HepG2 (cell line): ENCODE measurements at regions not wholly inside any gene's neighbourhood (a gene's known extent, or its start where the extent isn't known, plus 50 kb on each side); places are given as distances from the start of the nearest gene placed in this dataset.

Experiments
- ATAC-seq: fragments of 200-7000 bp; cut with Tn5 transposase; 3 replicates; pipeline ENCODE4 v1.9.1; 2020; ENCODE audit warnings: mild to moderate bottlenecking, moderate library complexity
- BruUV-seq: library from RNA; stranded (reverse); fragments of 400-500 nt; replicated peaks from 2 replicates; lab custom pipeline; 2021; lab: Mats Ljungman, UMichigan
- CTCF ChIA-PET: fragments of 300-600 bp; formaldehyde crosslinking; extraction: SDS; loops from one replicate; lab custom pipeline; 2021; ENCODE audit warnings: low total read pairs, inconsistent platforms, low intra/inter-chr PET ratio; lab: Yijun Ruan, JAX
- POLR2A ChIA-PET: fragments of 350-600 bp; sonication (Branson Sonifier 250); formaldehyde crosslinking; loops from one replicate; lab custom pipeline; 2020; ENCODE audit warnings: antibody characterized with exemption, inconsistent platforms; lab: Yijun Ruan, JAX
- DNase-seq: peaks from one replicate; pipeline ENCODE4 v3.0.0-alpha.2; 2015; ENCODE audit warnings: low spot score
- FAIRE-seq: peaks from 3 replicates; lab custom pipeline; 2011; peaks lifted over from hg19 to GRCh38; lab: Jason Lieb, UNC
- H2AFZ ChIP-seq: one replicate; pipeline ENCODE4 v1.6.1; 2011; ENCODE audit warnings: low read length, inconsistent platforms
- H3K27ac ChIP-seq: fragments of 300-600 bp; 3 replicates; pipeline ENCODE4 v1.8.0; 2011; ENCODE audit warnings: mixed run types, mild to moderate bottlenecking, mixed read lengths, low read length, inconsistent platforms; ENCODE audit not compliant: insufficient read depth; ENCODE audit errors: extremely low read length
- H3K27me3 ChIP-seq, 2 experiments: fragments of 200-600 bp in 1 of 2; 2 replicates in 1 of 2; 3 replicates in 1 of 2; pipeline versions ENCODE4 v1.6.0 to v1.8.0; 2011; ENCODE audit warnings: low read length in 2 of 2, mild to moderate bottlenecking in 2 of 2, moderate library complexity in 2 of 2, inconsistent platforms in 1 of 2; ENCODE audit not compliant: insufficient read depth in 2 of 2, control insufficient read depth in 1 of 2
- H3K36me3 ChIP-seq, 2 experiments: fragments of 200-600 bp in 1 of 2; replicated peaks in 1 of 2; 2 replicates in 1 of 2; 3 replicates in 1 of 2; pipeline versions ENCODE4 v1.5.1 to v1.8.0; 2011; ENCODE audit warnings: low read length in 2 of 2, inconsistent platforms in 1 of 2; ENCODE audit not compliant: insufficient read depth in 2 of 2, control insufficient read depth in 1 of 2
- H3K4me1 ChIP-seq: 2 replicates; pipeline ENCODE4 v1.5.1; 2012; ENCODE audit warnings: low read length, inconsistent platforms; ENCODE audit not compliant: insufficient read depth
- H3K4me2 ChIP-seq: 2 replicates; pipeline ENCODE4 v1.6.0; 2011; ENCODE audit warnings: low read depth, low read length, inconsistent platforms
- H3K4me3 ChIP-seq, 3 experiments: fragments of 200-600 bp in 1 of 3; sonication (generic), shearing (Covaris generic) in 1 of 3; replicated peaks in 1 of 3; 2 replicates each; pipeline ENCODE4 v1.5.1; 2011 to 2016; ENCODE audit warnings: low read length in 3 of 3, inconsistent platforms in 2 of 3, low read depth in 2 of 3, mild to moderate bottlenecking in 2 of 3, control low read depth in 1 of 3, mixed read lengths in 1 of 3; ENCODE audit not compliant: insufficient read depth in 1 of 3
- H3K79me2 ChIP-seq: one replicate; pipeline ENCODE4 v1.6.1; 2011; ENCODE audit warnings: low read length, inconsistent platforms; ENCODE audit not compliant: insufficient read depth
- H3K9ac ChIP-seq: 2 replicates; pipeline ENCODE4 v1.6.0; 2011; ENCODE audit warnings: mild to moderate bottlenecking, low read depth, low read length, inconsistent platforms; ENCODE audit not compliant: insufficient read depth
- H3K9me3 ChIP-seq: 2 replicates; pipeline ENCODE4 v1.5.1; 2012; ENCODE audit warnings: mild to moderate bottlenecking, low read length
- H4K20me1 ChIP-seq: 2 replicates; pipeline ENCODE4 v1.6.0; 2011; ENCODE audit warnings: inconsistent platforms, mild to moderate bottlenecking, low read length, moderate library complexity; ENCODE audit not compliant: insufficient read depth
- CAMTA2 ChIP-seq: sonication (generic); formaldehyde crosslinking; IDR thresholded peaks from 2 replicates; pipeline ENCODE4 v1.4.0; 2020; ENCODE audit warnings: mild to moderate bottlenecking, missing genetic modification reagents, borderline replicate concordance
- HNRNPUL1 ChIP-seq: fragments of 200-400 bp; formaldehyde crosslinking; IDR thresholded peaks from 2 replicates; pipeline ENCODE4 v1.6.1; 2017; ENCODE audit warnings: low read depth, mild to moderate bottlenecking, low read length, moderate library complexity
- SETDB1 ChIP-seq: sonication (generic); formaldehyde crosslinking; IDR thresholded peaks from 2 replicates; pipeline ENCODE4 v1.5.1; 2020; ENCODE audit warnings: missing genetic modification reagents, mild to moderate bottlenecking, borderline replicate concordance
- ZNF232 ChIP-seq: sonication (generic); formaldehyde crosslinking; IDR thresholded peaks from 2 replicates; pipeline ENCODE4 v1.4.0; 2020; ENCODE audit warnings: missing genetic modification reagents, borderline replicate concordance
- WGBS: methylation state at CpG from one replicate; pipeline ENCODE4 v1.1.6; 2017; ENCODE audit warnings: low lambda C conversion rate; 5-methylcytosine and 5-hydroxymethylcytosine counted together
- in situ Hi-C: cut with HindIII; loops from 2 replicates; pipeline ENCODE4 v1.10.0; 2017; ENCODE audit warnings: low pct_unique_long_range_greater_than_20kb; ENCODE audit not compliant: extremely low pct_ligation_motif_present
- intact Hi-C: fragments of 100-400 bp; cut with micrococcal nuclease; formaldehyde crosslinking; loops from one replicate; pipeline ENCODE4 v1.10.0; 2022; ENCODE audit not compliant: unreplicated experiment
- TF ChIP-seq, protein P1 (sequence below): sonication (generic); formaldehyde crosslinking; IDR thresholded peaks from 2 replicates; pipeline ENCODE4 v1.5.1; 2020; ENCODE audit warnings: mild to moderate bottlenecking, missing genetic modification reagents, borderline replicate concordance
- TF ChIP-seq, protein P2 (sequence below): sonication (generic); formaldehyde crosslinking; IDR thresholded peaks from 2 replicates; pipeline ENCODE4 v1.5.1; 2020; ENCODE audit warnings: mild to moderate bottlenecking, moderate library complexity, missing genetic modification reagents

DNA sequence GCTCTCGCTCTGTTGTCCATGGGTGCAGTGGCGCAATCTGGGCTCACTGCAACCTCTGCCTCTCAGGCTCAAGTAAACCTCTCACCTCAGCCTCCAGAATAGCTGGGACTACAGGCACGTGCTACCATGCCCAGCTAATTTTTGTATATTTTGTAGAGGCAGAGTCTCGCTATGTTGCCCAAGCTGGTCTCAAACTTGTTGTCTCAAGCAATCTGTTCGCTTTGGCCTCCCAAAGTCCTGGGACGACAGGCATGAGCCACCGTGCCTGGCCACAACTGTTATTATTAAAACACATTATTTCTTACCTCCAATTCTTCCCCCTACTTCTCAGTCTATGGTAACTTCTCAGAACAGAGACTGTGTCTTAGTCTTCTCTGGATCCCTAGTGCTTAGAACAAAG, 143.3 kb downstream of the DICER1 start:
- POLR2A ChIA-PET: no interaction called here

More for the DNA sequence above, 143.3 kb downstream of the DICER1 start:
- H2AFZ ChIP-seq: no peak overlapping the region
- in situ Hi-C loops: no loop called here
- no peak overlapping the region for H3K4me3 ChIP-seq
- no TSS peak for BruUV-seq
- H4K20me1 ChIP-seq: no peaks in the 10 kb centered on the region
- H3K4me1 ChIP-seq: no peaks in the 10 kb centered on the region
- DNase-seq (no peak), FAIRE-seq (no peak), ATAC-seq (no peak)
- TF ChIP-seq, protein P1, sequence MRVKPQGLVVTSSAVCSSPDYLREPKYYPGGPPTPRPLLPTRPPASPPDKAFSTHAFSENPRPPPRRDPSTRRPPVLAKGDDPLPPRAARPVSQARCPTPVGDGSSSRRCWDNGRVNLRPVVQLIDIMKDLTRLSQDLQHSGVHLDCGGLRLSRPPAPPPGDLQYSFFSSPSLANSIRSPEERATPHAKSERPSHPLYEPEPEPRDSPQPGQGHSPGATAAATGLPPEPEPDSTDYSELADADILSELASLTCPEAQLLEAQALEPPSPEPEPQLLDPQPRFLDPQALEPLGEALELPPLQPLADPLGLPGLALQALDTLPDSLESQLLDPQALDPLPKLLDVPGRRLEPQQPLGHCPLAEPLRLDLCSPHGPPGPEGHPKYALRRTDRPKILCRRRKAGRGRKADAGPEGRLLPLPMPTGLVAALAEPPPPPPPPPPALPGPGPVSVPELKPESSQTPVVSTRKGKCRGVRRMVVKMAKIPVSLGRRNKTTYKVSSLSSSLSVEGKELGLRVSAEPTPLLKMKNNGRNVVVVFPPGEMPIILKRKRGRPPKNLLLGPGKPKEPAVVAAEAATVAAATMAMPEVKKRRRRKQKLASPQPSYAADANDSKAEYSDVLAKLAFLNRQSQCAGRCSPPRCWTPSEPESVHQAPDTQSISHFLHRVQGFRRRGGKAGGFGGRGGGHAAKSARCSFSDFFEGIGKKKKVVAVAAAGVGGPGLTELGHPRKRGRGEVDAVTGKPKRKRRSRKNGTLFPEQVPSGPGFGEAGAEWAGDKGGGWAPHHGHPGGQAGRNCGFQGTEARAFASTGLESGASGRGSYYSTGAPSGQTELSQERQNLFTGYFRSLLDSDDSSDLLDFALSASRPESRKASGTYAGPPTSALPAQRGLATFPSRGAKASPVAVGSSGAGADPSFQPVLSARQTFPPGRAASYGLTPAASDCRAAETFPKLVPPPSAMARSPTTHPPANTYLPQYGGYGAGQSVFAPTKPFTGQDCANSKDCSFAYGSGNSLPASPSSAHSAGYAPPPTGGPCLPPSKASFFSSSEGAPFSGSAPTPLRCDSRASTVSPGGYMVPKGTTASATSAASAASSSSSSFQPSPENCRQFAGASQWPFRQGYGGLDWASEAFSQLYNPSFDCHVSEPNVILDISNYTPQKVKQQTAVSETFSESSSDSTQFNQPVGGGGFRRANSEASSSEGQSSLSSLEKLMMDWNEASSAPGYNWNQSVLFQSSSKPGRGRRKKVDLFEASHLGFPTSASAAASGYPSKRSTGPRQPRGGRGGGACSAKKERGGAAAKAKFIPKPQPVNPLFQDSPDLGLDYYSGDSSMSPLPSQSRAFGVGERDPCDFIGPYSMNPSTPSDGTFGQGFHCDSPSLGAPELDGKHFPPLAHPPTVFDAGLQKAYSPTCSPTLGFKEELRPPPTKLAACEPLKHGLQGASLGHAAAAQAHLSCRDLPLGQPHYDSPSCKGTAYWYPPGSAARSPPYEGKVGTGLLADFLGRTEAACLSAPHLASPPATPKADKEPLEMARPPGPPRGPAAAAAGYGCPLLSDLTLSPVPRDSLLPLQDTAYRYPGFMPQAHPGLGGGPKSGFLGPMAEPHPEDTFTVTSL (CRISPR knock-in tag): no peak
- TF ChIP-seq, protein P2, sequence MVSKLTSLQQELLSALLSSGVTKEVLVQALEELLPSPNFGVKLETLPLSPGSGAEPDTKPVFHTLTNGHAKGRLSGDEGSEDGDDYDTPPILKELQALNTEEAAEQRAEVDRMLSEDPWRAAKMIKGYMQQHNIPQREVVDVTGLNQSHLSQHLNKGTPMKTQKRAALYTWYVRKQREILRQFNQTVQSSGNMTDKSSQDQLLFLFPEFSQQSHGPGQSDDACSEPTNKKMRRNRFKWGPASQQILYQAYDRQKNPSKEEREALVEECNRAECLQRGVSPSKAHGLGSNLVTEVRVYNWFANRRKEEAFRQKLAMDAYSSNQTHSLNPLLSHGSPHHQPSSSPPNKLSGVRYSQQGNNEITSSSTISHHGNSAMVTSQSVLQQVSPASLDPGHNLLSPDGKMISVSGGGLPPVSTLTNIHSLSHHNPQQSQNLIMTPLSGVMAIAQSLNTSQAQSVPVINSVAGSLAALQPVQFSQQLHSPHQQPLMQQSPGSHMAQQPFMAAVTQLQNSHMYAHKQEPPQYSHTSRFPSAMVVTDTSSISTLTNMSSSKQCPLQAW (CRISPR knock-in tag): no peak
- TF ChIP-seq ZNF232 (CRISPR knock-in tag) (no peak), CAMTA2 (CRISPR knock-in tag) (no peak), SETDB1 (CRISPR knock-in tag) (no peak), HNRNPUL1 (no peak)
- no peak overlapping the region for H3K4me2 ChIP-seq
- CTCF ChIA-PET: no interaction called here
- intact Hi-C loops: no loop called here
- 34% methylated on average over 7 of the region's 7 CpGs for WGBS
- H3K27me3 ChIP-seq: peaks cover 2 to 15% of the 10 kb centered on the region in 2 experiments
- H3K9me3 ChIP-seq: no peaks in the 10 kb centered on the region
- H3K79me2 ChIP-seq: no peaks in the 10 kb centered on the region
- no peak overlapping the region for H3K9ac ChIP-seq
- H3K27ac ChIP-seq: no peak overlapping the region
- no peaks in the 10 kb centered on the region for H3K36me3 ChIP-seq
